ENCODE measurements at regions not wholly inside any gene's neighbourhood (a gene's known extent, or its start where the extent isn't known, plus 50 kb on each side); places are given as distances from the start of the nearest gene placed in this dataset.
"Not testable (repeated sequence)": the region's sequence is repeated elsewhere in the genome, so short reads cannot be mapped to it uniquely, and the experiment has no call there.

DNA sequence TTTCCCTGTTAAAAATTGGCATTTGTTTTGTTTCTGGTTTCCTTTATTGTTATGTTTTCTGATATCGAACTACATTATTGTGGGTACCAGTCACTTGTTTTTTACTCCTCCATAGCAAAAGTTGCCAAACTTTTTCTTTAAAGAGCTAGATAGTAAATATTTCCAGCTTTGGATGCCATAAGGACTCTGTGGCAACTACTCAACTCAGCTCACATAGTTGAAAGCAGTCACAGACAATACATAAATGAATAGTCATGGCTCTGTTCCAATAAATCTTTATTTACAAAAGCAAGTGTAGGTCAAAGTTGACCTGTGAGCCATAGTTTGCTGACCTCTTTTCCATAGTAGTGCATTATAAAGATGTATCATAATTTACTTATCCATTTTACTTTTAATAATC lies 305.0 kb downstream of the RASEF start:
- DNase-seq = no peak

DNA sequence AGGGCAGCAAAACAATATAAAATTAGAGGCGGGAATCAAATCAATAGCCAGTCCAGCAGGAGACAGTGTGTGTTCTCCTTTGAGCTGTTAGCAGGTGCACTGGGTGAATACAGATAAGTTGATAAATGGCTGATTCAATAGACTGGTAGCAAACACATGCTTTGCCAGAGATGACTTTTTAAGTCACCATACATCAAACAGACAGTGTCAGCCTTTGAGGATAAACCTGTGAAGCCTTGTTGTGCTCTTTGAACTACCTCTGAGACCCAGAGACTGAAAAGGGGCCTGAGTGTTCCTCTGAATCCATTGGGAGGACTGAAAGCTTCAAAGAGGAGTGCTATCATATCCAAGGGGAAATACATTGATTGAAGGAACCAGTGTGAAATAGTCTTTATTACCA lies 301.9 kb downstream of the RASEF start:
- no peak for DNase-seq

DNA sequence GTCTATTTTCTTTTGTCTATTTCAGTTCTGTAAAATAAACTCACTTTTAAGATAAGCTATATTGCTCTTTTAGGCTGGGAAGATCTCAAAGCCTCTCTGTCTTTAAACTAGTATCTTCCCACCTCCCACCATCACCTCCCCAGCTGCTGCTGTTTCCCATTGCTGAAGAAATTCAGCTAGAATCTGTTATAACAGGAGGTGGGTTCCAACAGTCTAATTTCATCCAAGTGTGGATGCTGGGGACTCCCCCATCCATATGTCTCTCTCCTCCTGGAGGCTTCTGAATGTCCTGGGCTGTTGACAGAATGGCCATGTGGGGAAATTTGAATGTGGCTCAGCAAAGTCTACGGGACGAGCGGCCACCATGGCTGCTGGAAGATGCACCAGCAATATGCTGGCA lies 301.0 kb downstream of the RASEF start:
- DNase-seq = no peak

DNA sequence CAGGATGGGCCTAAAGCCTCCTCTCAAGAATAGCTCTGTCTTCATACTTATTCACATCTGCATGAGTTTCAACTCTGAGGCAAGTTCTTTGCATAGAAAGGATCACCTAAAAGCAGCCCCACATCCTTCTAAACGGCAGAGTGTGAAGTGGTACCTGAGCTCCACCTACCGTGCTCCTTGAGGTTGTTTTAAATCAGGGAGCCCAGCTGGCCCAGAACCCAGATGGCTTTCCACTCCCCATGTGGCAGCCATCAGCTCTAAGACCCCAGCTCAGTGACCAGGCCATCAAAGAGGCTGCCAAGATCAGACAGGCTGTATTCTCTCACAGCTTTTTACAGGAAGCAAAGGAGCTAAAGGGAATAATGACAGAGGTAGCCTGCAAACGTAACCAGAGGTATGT lies 299.3 kb downstream of the RASEF start:
- DNase-seq = no peak

DNA sequence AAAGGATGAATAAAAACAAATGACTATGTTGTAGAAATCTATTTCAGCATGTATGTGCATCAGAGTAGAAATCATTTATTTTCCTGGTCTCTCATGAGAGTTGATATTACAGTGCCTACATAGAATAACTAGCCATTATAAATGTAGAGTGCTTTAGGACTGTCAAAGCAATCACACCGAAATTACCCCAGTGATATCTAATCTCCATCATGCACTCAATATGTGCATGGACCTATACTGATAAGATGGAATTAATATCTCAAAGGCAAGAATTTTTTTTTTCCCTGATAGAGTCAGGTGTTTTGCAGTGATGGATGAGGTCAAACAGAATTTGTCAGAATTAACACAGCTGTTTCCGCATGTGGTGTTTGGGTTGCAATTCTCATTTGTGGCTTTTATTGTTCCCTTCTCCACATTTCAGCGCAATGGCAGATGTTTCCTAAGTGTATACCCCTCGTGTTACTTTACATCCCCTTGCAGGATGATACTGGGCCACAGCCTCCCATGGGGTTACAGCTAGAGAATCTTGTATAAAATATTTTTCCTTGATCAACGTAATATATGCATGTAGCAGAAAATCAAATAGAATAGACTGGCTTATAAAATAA lies 298.8 kb downstream of the RASEF start:
- DNase-seq = no peak

DNA sequence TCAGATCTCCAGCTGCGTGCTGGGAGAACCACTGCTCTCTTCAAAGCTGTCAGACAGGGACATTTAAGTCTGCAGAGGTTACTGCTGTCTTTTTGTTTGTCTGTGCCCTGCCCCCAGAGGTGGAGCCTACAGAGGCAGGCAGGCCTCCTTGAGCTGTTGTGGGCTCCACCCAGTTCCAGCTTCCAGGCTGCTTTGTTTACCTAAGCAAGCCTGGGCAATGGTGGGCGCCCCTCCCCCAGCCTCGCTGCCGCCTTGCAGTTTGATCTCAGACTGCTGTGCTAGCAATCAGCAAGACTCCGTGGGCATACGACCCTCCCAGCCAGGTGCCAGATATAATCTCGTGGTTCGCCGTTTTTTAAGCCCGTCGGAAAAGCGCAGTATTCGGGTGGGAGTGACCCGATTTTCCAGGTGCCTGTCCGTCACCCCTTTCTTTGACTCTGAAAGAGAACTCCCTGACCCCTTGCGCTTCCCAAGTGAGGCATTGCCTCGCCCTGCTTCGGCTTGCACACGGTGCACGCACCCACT lies 288.2 kb downstream of the RASEF start:
- DNase-seq = not testable (repeated sequence)

DNA sequence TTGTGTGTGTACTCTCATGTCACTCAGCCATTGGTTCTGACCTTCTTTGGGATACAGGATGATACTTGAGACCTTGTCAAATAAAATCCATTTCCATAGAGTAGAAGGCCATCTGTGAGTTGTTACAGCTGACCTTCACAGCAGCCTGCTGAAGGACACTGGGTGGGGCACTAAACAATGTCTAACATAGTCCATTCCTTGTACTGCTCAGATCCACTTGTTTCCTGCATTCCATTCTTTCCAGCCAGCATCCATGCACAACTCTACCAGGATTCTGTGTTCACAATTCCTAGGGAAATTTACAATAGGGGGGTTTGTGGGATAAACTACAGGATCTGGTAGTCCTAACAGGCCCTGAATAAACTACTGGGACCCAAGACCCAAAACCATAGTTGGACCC lies 286.4 kb downstream of the RASEF start:
- no peak for DNase-seq

DNA sequence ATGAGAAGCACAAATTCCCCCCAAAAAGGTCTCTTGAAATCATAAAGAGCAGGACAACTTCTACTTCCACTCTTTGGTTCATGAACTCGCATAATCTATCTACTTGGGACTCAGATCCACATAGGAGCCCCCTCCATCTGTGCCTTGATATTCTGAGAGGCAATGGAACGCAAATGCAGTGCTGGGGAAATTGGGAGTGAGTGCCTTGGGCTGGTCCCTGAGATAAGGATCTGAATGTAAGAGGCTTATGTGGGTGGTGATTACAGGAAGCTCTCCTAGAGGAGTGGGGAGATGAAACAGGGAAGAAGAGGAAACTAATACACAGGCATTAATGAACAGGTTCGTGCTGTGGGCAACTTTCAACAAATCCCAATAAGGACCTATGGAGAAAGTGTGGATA lies 285.6 kb downstream of the RASEF start:
- DNase-seq = no peak

DNA sequence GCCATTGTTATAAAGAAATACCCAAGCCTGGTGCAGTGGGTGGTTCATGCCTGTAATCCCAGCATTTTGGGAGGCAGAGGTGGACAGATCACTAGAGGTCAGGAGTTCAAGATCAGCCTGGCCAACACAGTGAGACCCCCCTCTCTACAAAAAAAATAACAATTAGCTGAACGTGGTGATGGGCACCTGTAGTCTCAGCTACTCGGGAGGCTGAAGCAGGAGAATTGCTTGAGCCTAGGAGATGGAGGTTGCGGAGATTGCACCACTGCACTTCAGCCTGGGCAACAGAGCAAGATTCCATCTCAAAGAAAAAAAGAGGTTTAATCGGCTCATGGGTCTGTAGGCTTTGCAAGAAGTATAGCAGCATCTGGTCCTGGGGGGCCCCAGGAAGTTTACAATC lies 284.0 kb downstream of the RASEF start:
- not testable (repeated sequence) for DNase-seq

DNA sequence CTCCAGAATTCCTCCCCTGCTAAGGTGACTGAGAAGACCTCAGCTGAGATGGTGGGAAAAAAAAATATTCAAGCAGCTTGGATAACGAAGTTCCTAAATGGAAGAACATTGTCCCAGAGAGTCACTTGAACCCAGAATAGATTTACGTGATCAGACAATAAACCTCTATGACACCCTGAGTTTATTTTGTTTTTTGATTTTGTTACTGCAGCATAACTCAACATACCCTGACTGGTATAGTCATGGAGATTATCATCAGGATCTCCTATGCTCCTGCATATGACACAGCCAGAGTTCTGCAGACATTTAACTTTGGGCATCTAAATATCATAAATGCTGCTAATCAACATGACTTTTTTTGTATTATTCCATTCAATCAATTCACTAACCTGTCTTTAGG lies 282.9 kb downstream of the RASEF start:
- no peak for DNase-seq

DNA sequence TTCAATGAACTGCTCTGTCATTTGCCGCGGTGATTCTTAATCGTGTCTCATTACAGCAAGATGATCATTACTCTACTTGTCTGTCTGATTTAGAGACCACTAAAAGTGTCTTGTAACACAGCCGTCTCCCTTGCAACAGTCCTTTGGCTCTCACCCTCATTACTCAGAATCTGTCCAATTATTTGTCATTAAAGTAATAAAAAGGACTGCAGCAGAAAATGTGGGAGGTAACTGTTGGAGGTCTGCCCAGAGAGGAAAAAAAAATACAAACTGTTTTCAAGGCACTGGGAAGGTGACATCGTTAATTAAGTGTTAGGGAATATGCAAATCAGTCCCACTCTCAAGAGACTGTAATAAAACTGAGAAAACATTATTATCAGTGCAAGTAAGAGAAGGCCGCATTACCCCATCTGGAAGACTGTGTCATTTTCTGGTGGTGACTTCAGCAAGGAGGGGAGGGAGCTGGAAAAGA lies 281.0 kb downstream of the RASEF start:
- DNase-seq = no peak

DNA sequence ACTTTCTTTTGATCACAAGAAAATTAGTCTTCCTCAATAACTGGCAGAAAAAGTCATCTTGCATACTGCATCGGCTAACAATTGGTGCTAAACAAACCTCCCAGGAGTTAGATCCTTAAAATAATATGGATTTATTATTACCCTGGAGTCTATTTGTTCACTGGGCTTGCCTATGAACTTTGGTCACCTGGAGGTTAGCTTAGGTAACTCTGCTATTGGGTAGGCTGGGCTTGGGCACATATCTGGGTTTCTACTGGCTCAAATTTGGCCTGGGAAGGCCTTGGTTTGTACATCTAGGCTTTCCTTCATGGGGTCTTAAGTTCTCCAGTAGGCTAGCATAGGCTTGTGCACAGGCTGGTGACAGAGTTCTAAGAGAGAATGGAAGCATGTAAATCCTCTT lies 279.9 kb downstream of the RASEF start:
- DNase-seq = no peak

DNA sequence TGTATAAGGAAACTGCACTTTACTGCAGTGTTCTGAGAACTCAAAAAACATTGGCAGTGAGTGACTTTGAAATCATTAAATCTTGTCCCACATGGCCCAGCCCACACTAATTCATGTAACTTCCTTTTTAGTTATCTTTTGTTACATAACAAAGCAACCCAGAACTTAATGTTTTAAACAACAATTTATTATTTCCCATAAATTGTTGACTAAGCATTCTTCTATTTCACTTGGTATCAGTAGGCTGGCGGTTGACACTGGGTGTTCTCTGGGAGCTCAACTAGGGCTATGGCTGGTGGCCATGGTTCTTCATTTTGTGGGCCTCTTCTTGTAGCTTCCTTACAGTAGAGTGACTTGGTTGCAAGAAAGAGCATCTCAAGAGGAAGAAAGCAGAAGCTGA lies 278.4 kb downstream of the RASEF start:
- DNase-seq = no peak

DNA sequence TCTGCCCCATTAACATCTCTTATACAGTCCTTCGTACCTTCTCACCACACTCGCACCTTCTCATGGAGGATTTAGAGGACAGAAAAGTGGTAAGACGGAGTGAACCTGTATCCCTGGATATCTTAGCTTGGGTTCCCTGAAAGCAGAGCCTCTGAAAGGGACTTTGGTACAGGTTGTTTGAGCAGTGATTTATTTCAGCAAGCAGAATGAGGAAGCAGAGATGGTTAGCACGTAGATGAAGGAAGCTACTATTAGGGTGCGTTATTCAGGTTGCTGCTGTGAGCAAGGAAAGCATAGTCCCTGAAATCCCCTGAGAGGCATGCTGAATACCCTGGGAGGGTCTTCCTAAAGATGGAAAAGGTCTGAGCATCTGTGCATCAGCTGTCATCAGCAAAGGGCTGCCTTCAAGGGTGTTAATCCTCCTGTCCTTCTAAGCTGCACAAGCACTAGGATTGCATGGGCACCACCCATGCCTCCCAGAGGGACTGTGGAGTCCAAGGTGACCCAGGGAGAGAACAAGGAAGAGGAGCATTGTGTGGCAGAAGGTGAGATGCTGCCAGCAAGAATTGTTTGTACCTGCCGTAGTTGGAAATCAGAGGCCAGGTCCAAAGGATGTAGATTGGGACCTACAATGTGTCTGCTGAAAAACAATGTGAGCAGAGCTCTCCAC lies 273.7 kb downstream of the RASEF start:
- no peak for DNase-seq

DNA sequence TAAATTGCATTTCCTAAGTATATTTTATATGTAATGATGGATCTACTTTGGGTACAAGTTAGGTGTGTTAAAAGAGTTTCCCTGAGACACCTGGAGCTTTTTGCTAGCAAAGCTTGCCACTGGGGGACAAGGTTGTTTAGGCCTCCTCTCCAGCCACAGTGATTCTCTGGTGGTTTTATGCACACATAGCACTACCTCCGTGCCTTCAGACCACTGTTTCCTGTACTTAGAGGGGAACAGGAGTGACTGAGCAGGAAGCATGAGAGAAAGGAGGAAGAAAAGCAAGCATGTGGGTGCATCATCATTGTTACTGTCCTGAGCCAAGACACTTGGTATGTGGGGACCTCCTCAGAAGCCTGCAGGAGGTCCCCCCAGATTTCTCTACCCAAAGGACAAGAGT lies 272.1 kb downstream of the RASEF start:
- no peak for DNase-seq

DNA sequence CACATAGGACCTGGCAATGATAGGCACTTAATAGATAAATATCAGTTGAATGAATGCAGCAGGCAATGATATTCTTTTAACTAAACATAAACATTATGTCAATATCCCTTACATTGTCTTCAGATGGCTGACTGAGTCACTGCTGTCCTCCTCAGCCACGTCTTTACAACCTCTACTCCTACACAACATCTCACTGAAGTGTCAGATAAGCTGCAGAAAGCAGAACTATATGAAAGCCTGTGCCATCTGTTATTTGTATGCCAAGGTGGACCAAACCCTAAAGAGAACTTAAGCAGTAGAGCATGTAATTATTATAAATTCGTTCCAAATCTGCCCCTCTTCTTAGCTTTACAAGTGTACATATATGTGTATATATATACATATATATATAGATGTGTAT lies 271.2 kb downstream of the RASEF start:
- DNase-seq = no peak

DNA sequence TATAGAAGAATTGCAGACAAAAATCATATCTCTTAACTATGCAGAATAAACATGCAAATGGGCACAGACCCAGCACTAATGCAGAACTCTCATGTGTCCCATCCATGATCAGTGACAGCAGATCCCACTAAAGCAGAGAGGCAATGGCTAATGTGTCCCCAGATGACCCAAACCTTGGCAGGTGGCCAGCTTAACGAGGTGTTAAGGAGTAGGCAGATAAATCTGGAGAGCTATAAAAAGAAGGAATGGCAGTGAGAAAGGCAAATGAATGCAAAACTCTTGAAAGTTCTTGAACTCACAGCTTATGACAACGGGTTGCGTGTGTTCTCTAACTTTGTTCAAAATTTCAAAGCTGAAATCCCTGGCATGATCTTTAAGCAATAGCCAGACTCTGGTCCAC lies 265.4 kb downstream of the RASEF start:
- DNase-seq = no peak

DNA sequence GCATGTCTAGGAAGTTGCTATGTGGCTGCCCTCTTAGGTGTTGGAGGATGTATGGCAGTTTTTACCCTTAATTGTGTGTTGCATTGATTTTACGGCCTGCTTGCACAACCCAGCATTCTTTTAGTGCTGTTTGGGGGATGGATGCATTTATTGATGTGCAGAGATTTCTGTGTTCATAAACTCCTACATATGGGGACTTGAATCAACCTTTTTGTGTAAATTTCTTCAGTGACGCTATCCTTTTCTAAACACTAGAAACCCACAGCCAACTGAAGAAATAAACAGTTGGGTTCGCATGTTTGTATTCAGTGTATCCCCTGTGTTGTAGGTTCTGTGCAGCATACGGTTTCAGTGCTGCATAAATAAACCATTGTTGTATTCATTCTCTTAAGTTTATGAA lies 263.7 kb downstream of the RASEF start:
- no peak for DNase-seq

DNA sequence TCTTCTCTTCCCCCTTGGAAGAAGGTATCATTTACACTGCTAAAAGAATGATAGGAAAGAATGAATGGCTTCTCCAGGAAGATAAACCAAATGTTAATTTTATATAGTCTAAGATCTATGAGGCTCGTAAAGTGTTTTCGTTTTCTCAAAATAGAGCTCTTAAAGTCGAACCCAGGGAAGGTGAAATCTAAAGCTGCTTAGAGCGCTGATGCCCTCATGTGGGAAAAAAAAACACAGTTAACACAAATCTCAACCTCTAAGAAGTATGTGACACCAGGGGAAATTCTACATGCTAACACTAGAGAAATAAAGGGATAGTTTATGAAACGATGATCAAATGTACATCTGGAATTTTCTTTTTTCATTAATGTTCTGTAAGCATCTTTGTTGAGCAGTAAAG lies 257.9 kb downstream of the RASEF start:
- no peak for DNase-seq

DNA sequence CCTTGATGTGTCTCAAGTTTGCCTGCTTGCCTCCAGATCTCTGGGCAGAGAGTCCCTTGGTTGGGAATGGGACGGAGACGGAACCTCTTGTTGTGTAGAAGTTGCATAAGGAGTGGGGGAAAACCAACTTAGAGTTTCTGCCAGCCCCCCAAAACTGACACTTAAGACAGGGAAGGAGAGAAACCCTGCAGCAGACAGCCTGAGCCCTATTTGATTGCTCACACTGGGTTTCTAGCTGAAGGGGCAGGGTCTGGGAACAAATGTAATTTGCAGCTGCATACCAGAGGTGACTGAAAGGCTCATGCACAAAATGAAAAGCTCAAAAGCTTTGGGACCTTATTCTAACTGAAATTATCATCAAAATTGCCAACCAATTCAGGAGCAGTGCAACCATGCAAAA lies 254.5 kb downstream of the RASEF start:
- DNase-seq = no peak

DNA sequence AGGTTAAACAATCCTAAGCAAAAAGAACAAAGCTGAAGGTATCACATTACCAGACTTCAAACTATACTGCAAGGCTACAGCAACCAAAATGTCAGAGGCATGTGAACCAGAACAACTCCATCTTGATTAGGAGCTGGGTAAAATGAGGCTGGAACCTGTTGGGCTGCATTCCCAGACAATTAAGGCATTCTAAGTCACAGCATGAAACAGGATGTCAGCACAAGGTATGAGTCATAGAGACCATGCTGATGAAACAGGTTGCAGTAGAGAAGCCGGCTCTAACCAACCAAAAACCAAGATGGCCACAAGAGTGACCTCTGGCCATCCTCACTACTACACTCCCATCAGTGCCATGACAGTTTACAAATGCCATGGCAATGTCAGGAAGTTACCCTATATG lies 252.0 kb downstream of the RASEF start:
- DNase-seq = no peak

DNA sequence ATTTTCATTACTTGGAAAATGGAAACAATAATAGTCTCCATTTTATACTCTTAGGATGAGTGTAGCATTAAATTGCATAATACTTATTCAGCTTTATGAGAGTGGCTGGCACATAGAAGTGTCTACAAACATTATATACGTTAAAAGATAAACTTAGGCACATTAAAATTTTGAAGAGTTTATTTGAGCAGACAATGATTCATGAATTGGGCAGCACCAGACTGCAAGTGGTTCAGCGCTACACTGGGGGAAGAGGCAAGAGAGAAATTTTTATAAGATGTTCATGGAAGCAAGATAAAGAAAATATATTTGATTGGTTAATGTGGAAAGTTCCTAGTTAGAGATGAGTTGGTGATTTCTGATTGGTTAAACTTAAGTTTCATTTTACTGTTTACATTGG lies 243.7 kb downstream of the RASEF start:
- no peak for DNase-seq

DNA sequence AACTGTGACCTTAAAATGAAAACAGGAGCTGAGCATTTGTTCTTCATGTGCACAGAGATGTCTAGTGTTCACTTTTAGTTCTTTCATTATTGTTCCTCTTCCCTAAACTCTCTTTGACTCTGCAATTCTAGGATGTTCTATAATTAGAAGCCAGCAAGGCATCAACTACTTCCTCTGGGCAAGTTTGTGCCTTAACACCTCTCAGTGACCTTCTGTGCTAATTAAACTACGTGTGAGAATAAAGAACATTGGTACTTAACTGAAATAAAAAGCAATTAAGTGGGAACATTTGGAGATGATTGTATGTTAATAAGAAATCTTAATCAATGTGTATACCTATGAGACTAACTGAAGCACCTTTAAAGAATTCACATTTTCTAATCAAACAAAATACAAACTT lies 242.8 kb downstream of the RASEF start:
- no peak for DNase-seq

DNA sequence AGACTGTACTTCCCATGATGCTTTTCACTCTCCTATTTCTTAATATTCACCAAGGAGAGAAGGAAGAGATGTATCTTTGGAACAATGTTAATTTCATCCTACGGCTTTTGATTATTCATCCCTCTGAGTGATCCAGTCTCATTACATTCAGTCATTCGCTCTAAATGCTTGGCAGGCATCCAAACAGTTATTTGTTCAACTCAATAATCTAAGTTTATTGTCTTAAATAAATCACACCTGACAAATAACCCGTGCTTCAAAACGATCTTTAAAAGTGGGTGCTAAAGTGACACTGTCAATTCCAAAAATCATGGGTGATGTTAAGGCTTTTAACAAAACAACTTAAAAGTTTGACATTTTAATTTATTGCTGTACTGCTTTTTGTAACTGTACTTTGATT lies 233.1 kb downstream of the RASEF start:
- DNase-seq = no peak

DNA sequence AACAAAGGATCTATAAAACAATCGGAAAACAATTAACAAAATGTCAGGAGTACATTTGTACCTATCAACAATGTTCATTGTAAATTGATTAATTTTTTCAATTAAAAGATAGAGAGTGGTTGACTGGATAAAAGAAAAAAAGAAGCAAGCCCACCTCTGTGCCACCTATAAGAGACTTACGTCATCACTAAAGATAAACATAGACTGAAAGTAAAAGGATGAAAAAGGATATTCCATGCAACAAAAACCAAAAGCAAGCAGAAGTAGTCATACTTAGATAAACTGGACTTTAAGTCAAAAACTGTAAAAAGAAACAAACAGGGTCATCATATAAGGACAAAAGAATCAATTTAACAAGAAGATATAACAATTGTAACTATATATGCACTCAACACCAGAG lies 197.4 kb downstream of the RASEF start:
- DNase-seq = no peak

Measured in T-helper 2 cell (primary cell).